H1 (cell line): ENCODE measurements at regions not wholly inside any gene's neighbourhood (a gene's known extent, or its start where the extent isn't known, plus 50 kb on each side); places are given as distances from the start of the nearest gene placed in this dataset.

Source experiments
- CTCF ChIA-PET: fragments of 300-600 bp; sonication (Branson Sonifier 250); formaldehyde crosslinking; loops from one replicate; lab custom pipeline; 2021; ENCODE audit not compliant: partially characterized antibody; lab: Charles Lee
- POLR2A ChIA-PET: fragments of 300-600 bp; sonication (Branson Sonifier 250); formaldehyde crosslinking; loops from one replicate; lab custom pipeline; 2021; ENCODE audit warnings: inconsistent platforms; ENCODE audit not compliant: partially characterized antibody; lab: Charles Lee
- DNase-seq, 2 experiments: peaks; one replicate each; pipeline versions ENCODE4 v3.0.0 to v3.0.0-alpha.2; 2010 to 2022; ENCODE audit warnings: low spot score in 2 of 2, low read depth in 1 of 2, mixed read lengths in 1 of 2
- FAIRE-seq: peaks from 2 replicates; lab custom pipeline; 2011; peaks lifted over from hg19 to GRCh38; lab: Jason Lieb, UNC
- H2AFZ ChIP-seq: 2 replicates; pipeline ENCODE4 v1.8.1; 2012; ENCODE audit warnings: low read length, inconsistent platforms
- H2AK5ac ChIP-seq: 2 replicates; pipeline ENCODE4 v1.6.1; 2013; ENCODE audit warnings: low read depth, low read length
- H2BK120ac ChIP-seq: replicated peaks from 2 replicates; pipeline ENCODE3; 2013; ENCODE audit warnings: low read depth, low read length, inconsistent platforms
- H2BK12ac ChIP-seq: 2 replicates; pipeline ENCODE4 v1.6.1; 2013; ENCODE audit warnings: low read depth, low read length
- H2BK15ac ChIP-seq: 2 replicates; pipeline ENCODE4 v1.6.1; 2013; ENCODE audit warnings: low read length
- H2BK20ac ChIP-seq: 2 replicates; pipeline ENCODE4 v1.6.1; 2013; ENCODE audit warnings: low read length
- H2BK5ac ChIP-seq: 2 replicates; pipeline ENCODE4 v1.6.1; 2013; ENCODE audit warnings: low read depth, low read length
- H3K14ac ChIP-seq: 2 replicates; pipeline ENCODE4 v1.6.1; 2013; ENCODE audit warnings: inconsistent platforms; ENCODE audit not compliant: insufficient read length
- H3K18ac ChIP-seq: 2 replicates; pipeline ENCODE4 v1.6.1; 2013; ENCODE audit warnings: low read length; ENCODE audit errors: extremely low read depth
- H3K23ac ChIP-seq: 2 replicates; pipeline ENCODE4 v1.6.1; 2013; ENCODE audit warnings: inconsistent platforms; ENCODE audit not compliant: insufficient read length
- H3K23me2 ChIP-seq: 2 replicates; pipeline ENCODE4 v1.6.1; 2013; ENCODE audit warnings: low read depth, low read length
- H3K27ac ChIP-seq: 2 replicates; pipeline ENCODE4 v1.6.1; 2011; ENCODE audit warnings: low read depth, low read length, inconsistent platforms
- H3K27me3 ChIP-seq, 4 experiments: replicated peaks in 1 of 4; 1 replicate in 1 of 4; 2 replicates in 3 of 4; pipeline versions ENCODE4 v1.6.1 to v1.8.1; 2011 to 2013; ENCODE audit warnings: low read length in 3 of 4, mild to moderate bottlenecking in 3 of 4, inconsistent platforms in 2 of 4, mixed read lengths in 2 of 4, moderate library complexity in 1 of 4; ENCODE audit not compliant: control insufficient read depth in 3 of 4, insufficient read depth in 3 of 4; ENCODE audit errors: extremely low read depth in 1 of 4
- H3K36me3 ChIP-seq, 4 experiments: 2 replicates each; pipeline versions ENCODE4 v1.6.1 to v1.8.1; 2011 to 2013; ENCODE audit warnings: mild to moderate bottlenecking in 4 of 4, low read length in 3 of 4, moderate library complexity in 2 of 4, control low read depth in 1 of 4, inconsistent platforms in 1 of 4; ENCODE audit not compliant: insufficient read depth in 4 of 4, control insufficient read depth in 2 of 4
- H3K4ac ChIP-seq: replicated peaks from 2 replicates; pipeline ENCODE3; 2013; ENCODE audit warnings: low read length, low read depth, mixed read lengths, inconsistent platforms; ENCODE audit not compliant: insufficient read length
- H3K4me1 ChIP-seq, 4 experiments: replicated peaks in 1 of 4; 1 replicate in 1 of 4; 2 replicates in 3 of 4; pipeline versions ENCODE4 v1.6.1 to v1.8.1; 2011 to 2013; ENCODE audit warnings: low read length in 3 of 4, inconsistent platforms in 2 of 4, mixed read lengths in 1 of 4; ENCODE audit not compliant: insufficient read depth in 4 of 4, control insufficient read depth in 3 of 4
- H3K4me2 ChIP-seq, 2 experiments: 2 replicates each; pipeline versions ENCODE4 v1.6.1 to v1.8.1; 2011 to 2013; ENCODE audit warnings: low read depth in 2 of 2, low read length in 2 of 2, control low read depth in 1 of 2, inconsistent platforms in 1 of 2, mild to moderate bottlenecking in 1 of 2; ENCODE audit not compliant: insufficient read depth in 1 of 2
- H3K4me3 ChIP-seq, 4 experiments: fragments of 200-600, 300-600 bp in 1 of 4; sonication (generic), shearing (Covaris generic), sonication (Bioruptor Twin) in 1 of 4; 2 replicates each; pipeline versions ENCODE4 v1.5.1 to v1.8.1; 2011 to 2016; ENCODE audit warnings: low read length in 4 of 4, low read depth in 3 of 4, control low read depth in 2 of 4, inconsistent platforms in 2 of 4, mild to moderate bottlenecking in 2 of 4, mixed read lengths in 1 of 4, moderate library complexity in 1 of 4; ENCODE audit not compliant: insufficient read depth in 2 of 4; ENCODE audit errors: extremely low read depth in 1 of 4
- H3K56ac ChIP-seq: replicated peaks from 2 replicates; pipeline ENCODE3; 2013; ENCODE audit warnings: low read depth, mild to moderate bottlenecking, mixed read lengths, low read length, inconsistent platforms; ENCODE audit not compliant: insufficient read length
- H3K79me1 ChIP-seq: 2 replicates; pipeline ENCODE4 v1.6.1; 2013; ENCODE audit warnings: low read depth, low read length, control low read depth
- H3K79me2 ChIP-seq, 2 experiments: 2 replicates each; pipeline versions ENCODE4 v1.6.1 to v1.8.1; 2012 to 2013; ENCODE audit warnings: low read length in 2 of 2, mild to moderate bottlenecking in 2 of 2, inconsistent platforms in 1 of 2; ENCODE audit not compliant: insufficient read depth in 2 of 2, control insufficient read depth in 1 of 2
- H3K9ac ChIP-seq, 4 experiments: replicated peaks in 1 of 4; 1 replicate in 1 of 4; 2 replicates in 3 of 4; pipeline versions ENCODE4 v1.6.1 to v1.8.1; 2011 to 2013; ENCODE audit warnings: low read depth in 3 of 4, low read length in 3 of 4, control low read depth in 2 of 4, mild to moderate bottlenecking in 2 of 4, moderate library complexity in 2 of 4, inconsistent platforms in 1 of 4; ENCODE audit errors: extremely low read depth in 1 of 4
- H3K9me3 ChIP-seq, 2 experiments: 2 replicates each; pipeline versions ENCODE4 v1.6.1 to v1.8.1; 2012 to 2013; ENCODE audit warnings: mild to moderate bottlenecking in 2 of 2, moderate library complexity in 2 of 2, control low read depth in 1 of 2, inconsistent platforms in 1 of 2, low read depth in 1 of 2, low read length in 1 of 2, mixed read lengths in 1 of 2; ENCODE audit not compliant: insufficient read depth in 2 of 2
- H4K20me1 ChIP-seq, 2 experiments: replicated peaks in 1 of 2; 2 replicates each; pipeline versions ENCODE3 to v1.8.1; 2011 to 2013; ENCODE audit warnings: inconsistent platforms in 2 of 2, low read length in 2 of 2, mild to moderate bottlenecking in 1 of 2; ENCODE audit not compliant: insufficient read depth in 2 of 2, control insufficient read depth in 1 of 2
- H4K5ac ChIP-seq: 2 replicates; pipeline ENCODE4 v1.6.1; 2013; ENCODE audit warnings: low read length, low read depth, mixed read lengths, inconsistent platforms; ENCODE audit not compliant: insufficient read length
- H4K8ac ChIP-seq: 2 replicates; pipeline ENCODE4 v1.8.0; 2013; ENCODE audit warnings: mild to moderate bottlenecking, moderate library complexity, low read length, inconsistent platforms; ENCODE audit not compliant: insufficient read depth; ENCODE audit errors: extremely low read depth
- H4K91ac ChIP-seq: replicated peaks from 2 replicates; pipeline ENCODE3; 2013; ENCODE audit warnings: low read length, mixed read lengths, inconsistent platforms; ENCODE audit not compliant: insufficient read length
- ATF2 ChIP-seq: IDR thresholded peaks from 2 replicates; pipeline ENCODE4 v1.6.1; 2012; ENCODE audit warnings: low read length, inconsistent platforms
- ATF3 ChIP-seq: IDR thresholded peaks from 2 replicates; pipeline ENCODE4 v1.6.1; 2011; ENCODE audit warnings: low read depth, mild to moderate bottlenecking, low read length; ENCODE audit not compliant: insufficient read depth
- CBX5 ChIP-seq: fragments of 300-800, 300-1000 bp; sonication (generic); IDR thresholded peaks from 2 replicates; pipeline ENCODE4 v1.7.1; 2016; ENCODE audit warnings: antibody characterized with exemption, low read length, low read depth
- CEBPB ChIP-seq: IDR thresholded peaks from 2 replicates; pipeline ENCODE4 v1.6.1; 2012; ENCODE audit warnings: low read depth, low read length
- CHD2 ChIP-seq: IDR thresholded peaks from 2 replicates; pipeline ENCODE4 v1.6.1; 2012; ENCODE audit warnings: low read length, improper control_type of control experiment
- HDAC2 ChIP-seq, 2 experiments: fragments of 300-600 bp in 1 of 2; sonication (generic) in 1 of 2; IDR thresholded peaks; 2 replicates each; pipeline ENCODE4 v1.6.1; 2011 to 2012; ENCODE audit warnings: low read depth in 2 of 2, low read length in 2 of 2, mild to moderate bottlenecking in 2 of 2, moderate library complexity in 2 of 2, borderline replicate concordance in 1 of 2, inconsistent platforms in 1 of 2
- HDAC6 ChIP-seq: IDR thresholded peaks from one replicate; pipeline ENCODE4 v1.7.1; 2012; ENCODE audit warnings: low read depth, mild to moderate bottlenecking, inconsistent platforms, low read length, moderate library complexity
- MAFK ChIP-seq: IDR thresholded peaks from 2 replicates; pipeline ENCODE4 v1.6.1; 2012; ENCODE audit warnings: low read depth, mild to moderate bottlenecking, improper control_type of control experiment, low read length
- POLR2A ChIP-seq, 2 experiments: IDR thresholded peaks; 1 replicate in 1 of 2; 2 replicates in 1 of 2; pipeline ENCODE4 v1.6.1; 2011; ENCODE audit warnings: low read depth in 2 of 2, low read length in 2 of 2, mild to moderate bottlenecking in 2 of 2; ENCODE audit errors: control extremely low read depth in 1 of 2
- SIN3A ChIP-seq, 2 experiments: IDR thresholded peaks in 1 of 2; conservative IDR thresholded peaks in 1 of 2; 2 replicates each; pipeline ENCODE4 v1.6.1; 2011 to 2012; ENCODE audit warnings: low read length in 2 of 2, improper control_type of control experiment in 1 of 2, low read depth in 1 of 2, mild to moderate bottlenecking in 1 of 2
- SP1 ChIP-seq: IDR thresholded peaks from 2 replicates; pipeline ENCODE4 v1.6.1; 2011; ENCODE audit warnings: low read depth, low read length
- USF2 ChIP-seq: IDR thresholded peaks from 2 replicates; pipeline ENCODE4 v1.6.1; 2011; ENCODE audit warnings: low read length, improper control_type of control experiment
- ZNF274 ChIP-seq: IDR thresholded peaks from 2 replicates; pipeline ENCODE4 v1.7.0; 2012; ENCODE audit warnings: low read length, borderline replicate concordance; ENCODE audit errors: extremely low read depth

- Histone ChIP-seq H3K36me3 (no peaks in the 10 kb centered on the region), H3K79me2 (no peaks in the 10 kb centered on the region), H3K14ac (no peak overlapping the region), H3K4me2 (no peak overlapping the region), H3K4ac (no peak overlapping the region), H4K8ac (no peak overlapping the region), H2BK120ac (no peak overlapping the region), H2AK5ac (no peak overlapping the region), H3K23ac (no peak overlapping the region), H3K4me1 (no peaks in the 10 kb centered on the region), H3K9ac (no peak overlapping the region), H3K23me2 (no peaks in the 10 kb centered on the region), H4K5ac (no peak overlapping the region), H2BK5ac (no peak overlapping the region), H2BK15ac (no peak overlapping the region), H2BK20ac (no peak overlapping the region), H3K56ac (no peak overlapping the region), H4K91ac (no peak overlapping the region), H3K18ac (no peak overlapping the region), H2BK12ac (no peak overlapping the region), H2AFZ (no peak overlapping the region), H3K4me3 (no peak overlapping the region), H4K20me1 (no peaks in the 10 kb centered on the region), H3K79me1 (no peaks in the 10 kb centered on the region; the same call in 1 of the 2 replicates), H3K27me3 (no peaks in the 10 kb centered on the region; a peak in 1 of 7 replicates), H3K27ac (no peak overlapping the region), H3K9me3 (no peaks in the 10 kb centered on the region)
- FAIRE-seq = no peak
- DNase-seq = no peak
- ChIA-PET POLR2A (no interaction called here), CTCF (interaction anchor here (0.5 kb wide), 1 partner anchor 116 kb away, joined by 4 read pairs; no protein-coding TSS in a partner anchor)
- TF ChIP-seq CBX5 = no peak
- no peak for TF ChIP-seq CEBPB
- no peak for TF ChIP-seq CHD2
- no peak for TF ChIP-seq ATF3
- no peak for TF ChIP-seq USF2
- TF ChIP-seq MAFK = no peak
- TF ChIP-seq POLR2A (IDR thresholded peaks at IDR 0.05; ENCODE audit: control extremely low read depth in 1 of 2, low read depth in 2 of 2, low read length in 2 of 2) = no peak
- no peak for TF ChIP-seq HDAC2 (IDR thresholded peaks at IDR 0.05; ENCODE audit: borderline replicate concordance in 1 of 2, low read depth in 2 of 2, low read length in 2 of 2)
- no peak for TF ChIP-seq SP1
- TF ChIP-seq HDAC6 = no peak
- TF ChIP-seq ATF2 = no peak
- TF ChIP-seq ZNF274 = no peak
- no peak for TF ChIP-seq SIN3A (conservative IDR thresholded peaks at IDR 0.05 in 1 of 2, IDR thresholded peaks at IDR 0.05 in 1 of 2; ENCODE audit: low read depth in 1 of 2, low read length in 2 of 2)
Measured at GRCh38 chr5:67337751-67338150, 141.2 kb upstream of the CD180 start.
